Heart right ventricle (tissue), 16 donors: ENCODE measurements at regions not wholly inside any gene's neighbourhood (a gene's known extent, or its start where the extent isn't known, plus 50 kb on each side); places are given as distances from the start of the nearest gene placed in this dataset.

ENCODE experiments used
- ATAC-seq, 8 donors: fragments of 200-7000 bp; cut with Tn5 transposase; one replicate each; pipeline ENCODE4 v1.9.1; 2020; ENCODE audit warnings: mild to moderate bottlenecking in 8 of 8, moderate library complexity in 8 of 8, moderate number of reproducible peaks in 1 of 8
- DNase-seq, 2 donors: peaks; one replicate each; pipeline ENCODE4 v3.0.0-alpha.2; 2020
- H3K27ac ChIP-seq, 10 donors: fragments of 200-600 bp; sonication (generic) in 2 of 10; one replicate each; pipeline versions ENCODE4 v1.5.0 to v1.8.0; 2020 to 2022; ENCODE audit warnings: mild to moderate bottlenecking in 3 of 10
- H3K27me3 ChIP-seq, 7 donors: fragments of 200-600 bp; one replicate each; pipeline ENCODE4 v1.8.0; 2021 to 2022; ENCODE audit warnings: mild to moderate bottlenecking in 2 of 7
- H3K36me3 ChIP-seq, 9 donors: fragments of 200-600 bp; sonication (generic) in 1 of 9; one replicate each; pipeline versions ENCODE4 v1.5.0 to v1.8.0; 2020 to 2022; ENCODE audit warnings: mild to moderate bottlenecking in 2 of 9
- H3K4me1 ChIP-seq, 9 donors: fragments of 200-600 bp; sonication (generic) in 1 of 9; one replicate each; pipeline versions ENCODE4 v1.5.0 to v1.8.0; 2020 to 2022; ENCODE audit warnings: mild to moderate bottlenecking in 4 of 9
- H3K4me3 ChIP-seq, 10 donors: fragments of 200-600 bp; sonication (generic) in 2 of 10; one replicate each; pipeline versions ENCODE4 v1.5.0 to v1.8.0; 2020 to 2022; ENCODE audit warnings: mild to moderate bottlenecking in 7 of 10, moderate library complexity in 2 of 10
- H3K9me3 ChIP-seq, 11 donors: fragments of 200-600 bp in 10 of 11; sonication (generic) in 2 of 11; one replicate each; pipeline versions ENCODE4 v1.5.0 to v1.8.0; 2013 to 2022; ENCODE audit warnings: mild to moderate bottlenecking in 2 of 11, control low read depth in 1 of 11, moderate library complexity in 1 of 11
- CTCF ChIP-seq, 9 donors: fragments of 200-600 bp; sonication (generic) in 2 of 9; IDR thresholded peaks; one replicate each; pipeline versions ENCODE4 v1.5.0 to v1.8.0; 2021 to 2022; ENCODE audit warnings: antibody characterized with exemption in 9 of 9, mild to moderate bottlenecking in 5 of 9, moderate library complexity in 1 of 9
- WGBS, 2 donors: extraction: QIAGEN DNeasy Blood & Tissue Kit; methylation state at CpG; one replicate each; pipeline ENCODE4 v1.1.7; 2013; ENCODE audit warnings: inconsistent platforms in 1 of 2; 5-methylcytosine and 5-hydroxymethylcytosine counted together
- intact Hi-C, 10 donors: fragments of 100-400 bp; cut with DNase I; formaldehyde crosslinking; loops; one replicate each; pipeline versions ENCODE4 v1.11.1 to v1.14.2; 2022
- donor health status: Arrhythmogenic right ventricular cardiomyopathy.
- donor health status: ischemic (EF 13 %, LVEDD 7.1; RV severe dilation, severe dysfunction).
- donor health status: healthy with polysubstance abuse.
- donor health status: DM: no; HTN: yes; CAD: no.
- donor health status: DM: no; HTN: no; CAD: no.
- donor health status: ischemic (EF 25% LVEDD 6.9; RV normal size, moderate dysfunction).
- donor health status: ischemic (EF 25% LVEDD 5.7; RV mildly dilated, moderate dysfunction).
- donor health status: healthy.
- donor health status: DM: yes; HTN: yes; CAD: no.
- donor health status: Ischemic cardiomyopathy.
- donor health status: ischemic (EF 35%, LVEDD 5.7; RV mildly dilated, moderate dysfunction).
- donor health status: nonischemic (EF 11% LVEDD 7.7; RV severe dilation, severe dysfunction).
- donor health status: DM: yes; HTN: yes; CAD: no.
- donor health status: PGD.
- donor health status: ischemic (EF 29% LVEDD 5.4; RV normal size, mild dysfunction).
- donor health status: nonischemic (EF 23%, LVEDD 6.1; RV moderate dilation, normal function).

- 92 to 100% methylated on average over 3 of the region's 3 CpGs for WGBS, 2 donors
- H3K4me3 ChIP-seq: no peak overlapping the region
- TF ChIP-seq CTCF (IDR thresholded peaks at IDR 0.05): no peak
- intact Hi-C loops: no loop called here
- H3K4me1 ChIP-seq: peaks cover 0 to 6% (median 0%) of the 10 kb centered on the region in 9 donors
- H3K27ac ChIP-seq: no peak overlapping the region
- no peaks in the 10 kb centered on the region for H3K36me3 ChIP-seq
- H3K9me3 ChIP-seq: peaks cover 0 to 3% (median 0%) of the 10 kb centered on the region in 11 donors
- no peaks in the 10 kb centered on the region for H3K27me3 ChIP-seq
- no peak for DNase-seq
- no peak for ATAC-seq
Observed at GRCh38 chr3:65030847-65031463, 343.2 kb upstream of the ADAMTS9 start.

GRCh38 chr3:65030014-65030627 is 342.3 kb upstream of the ADAMTS9 start:
- no peaks in the 10 kb centered on the region for H3K36me3 ChIP-seq
- no peak overlapping the region for H3K4me3 ChIP-seq
- DNase-seq (no peak), ATAC-seq (no peak)
- no peaks in the 10 kb centered on the region for H3K4me1 ChIP-seq
- intact Hi-C loops: no loop called here
- no peak overlapping the region for H3K27ac ChIP-seq
- WGBS, 2 donors: 95% methylated on average over 4 of the region's 4 CpGs
- no peak for TF ChIP-seq CTCF (IDR thresholded peaks at IDR 0.05)
- no peaks in the 10 kb centered on the region for H3K27me3 ChIP-seq
- H3K9me3 ChIP-seq: peaks cover 0 to 3% (median 0%) of the 10 kb centered on the region in 11 donors

DNA sequence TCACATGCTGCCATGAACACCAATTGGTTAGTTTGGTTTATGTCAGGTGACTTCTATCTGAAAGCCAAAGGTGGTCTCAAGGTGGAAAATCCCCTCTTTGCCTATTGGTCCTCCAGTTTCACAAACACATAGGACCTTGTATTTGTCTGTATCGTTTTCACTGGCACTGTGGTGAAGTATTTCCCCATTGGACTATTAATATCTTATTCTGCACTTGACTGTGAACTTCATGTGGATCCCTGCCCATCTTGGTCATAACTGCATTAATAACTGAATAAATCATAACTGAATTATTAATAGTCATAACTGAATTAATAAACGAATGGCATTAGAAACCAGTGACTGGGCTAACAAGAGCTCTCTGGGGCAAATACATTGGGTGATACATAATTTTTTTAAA is 341.3 kb upstream of the ADAMTS9 start:
- intact Hi-C loops: no loop called here
- H3K4me3 ChIP-seq: no peak overlapping the region
- no peaks in the 10 kb centered on the region for H3K27me3 ChIP-seq
- H3K36me3 ChIP-seq: no peaks in the 10 kb centered on the region
- peaks cover 0 to 3% (median 0%) of the 10 kb centered on the region in 11 donors for H3K9me3 ChIP-seq
- WGBS, 2 donors: 45 to 54% methylated on average over 2 of the region's 2 CpGs
- no peak overlapping the region for H3K27ac ChIP-seq
- ATAC-seq: peak in 1 of 8 donors; percentile 61
- no peaks in the 10 kb centered on the region for H3K4me1 ChIP-seq
- no peak for DNase-seq
- no peak for TF ChIP-seq CTCF (IDR thresholded peaks at IDR 0.05)

- H3K4me3 ChIP-seq: no peak overlapping the region
- WGBS, 2 donors: 98 to 100% methylated on average over 2 of the region's 2 CpGs
- intact Hi-C loops: no loop called here
- no peaks in the 10 kb centered on the region for H3K36me3 ChIP-seq
- H3K9me3 ChIP-seq: peaks cover 0 to 3% (median 0%) of the 10 kb centered on the region in 11 donors
- no peak overlapping the region for H3K27ac ChIP-seq
- ATAC-seq (no peak), DNase-seq (no peak)
- no peak for TF ChIP-seq CTCF (IDR thresholded peaks at IDR 0.05)
- H3K4me1 ChIP-seq: no peaks in the 10 kb centered on the region
- H3K27me3 ChIP-seq: no peaks in the 10 kb centered on the region
Observed at GRCh38 chr3:65028024-65028423, 340.2 kb upstream of the ADAMTS9 start.
